ENCODE measurements at regions not wholly inside any gene's neighbourhood (a gene's known extent, or its start where the extent isn't known, plus 50 kb on each side); places are given as distances from the start of the nearest gene placed in this dataset.
"Not testable (repeated sequence)": the region's sequence is repeated elsewhere in the genome, so short reads cannot be mapped to it uniquely, and the experiment has no call there.

- TF ChIP-seq, protein P1, sequence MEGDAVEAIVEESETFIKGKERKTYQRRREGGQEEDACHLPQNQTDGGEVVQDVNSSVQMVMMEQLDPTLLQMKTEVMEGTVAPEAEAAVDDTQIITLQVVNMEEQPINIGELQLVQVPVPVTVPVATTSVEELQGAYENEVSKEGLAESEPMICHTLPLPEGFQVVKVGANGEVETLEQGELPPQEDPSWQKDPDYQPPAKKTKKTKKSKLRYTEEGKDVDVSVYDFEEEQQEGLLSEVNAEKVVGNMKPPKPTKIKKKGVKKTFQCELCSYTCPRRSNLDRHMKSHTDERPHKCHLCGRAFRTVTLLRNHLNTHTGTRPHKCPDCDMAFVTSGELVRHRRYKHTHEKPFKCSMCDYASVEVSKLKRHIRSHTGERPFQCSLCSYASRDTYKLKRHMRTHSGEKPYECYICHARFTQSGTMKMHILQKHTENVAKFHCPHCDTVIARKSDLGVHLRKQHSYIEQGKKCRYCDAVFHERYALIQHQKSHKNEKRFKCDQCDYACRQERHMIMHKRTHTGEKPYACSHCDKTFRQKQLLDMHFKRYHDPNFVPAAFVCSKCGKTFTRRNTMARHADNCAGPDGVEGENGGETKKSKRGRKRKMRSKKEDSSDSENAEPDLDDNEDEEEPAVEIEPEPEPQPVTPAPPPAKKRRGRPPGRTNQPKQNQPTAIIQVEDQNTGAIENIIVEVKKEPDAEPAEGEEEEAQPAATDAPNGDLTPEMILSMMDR (IDR thresholded peaks at IDR 0.05; ENCODE audit: extremely low read depth in 1 of 2, insufficient read depth in 1 of 2, low read depth in 1 of 2, low read length in 2 of 2) = not testable (repeated sequence)
- TF ChIP-seq FOS (IDR thresholded peaks at IDR 0.05; ENCODE audit: borderline replicate concordance, insufficient read depth, low read length); EZH2 (IDR thresholded peaks at IDR 0.05; ENCODE audit: borderline replicate concordance, low read depth, low read length, severe bottlenecking); POLR2AphosphoS5 (IDR thresholded peaks at IDR 0.05; ENCODE audit: insufficient read depth, low read depth, low read length); MAX (IDR thresholded peaks at IDR 0.05; ENCODE audit: insufficient read depth, insufficient read length): not testable (repeated sequence)
Observed at GRCh38 chr15:79574431-79575273, 142.5 kb downstream of the MINAR1 start.

All from endothelial cell of umbilical vein (primary cell).